SK-N-MC (cell line): ENCODE measurements at regions not wholly inside any gene's neighbourhood (a gene's known extent, or its start where the extent isn't known, plus 50 kb on each side); places are given as distances from the start of the nearest gene placed in this dataset.

Experiments used
- EZH2 ChIP-seq: fragments of 200-600 bp; sonication (generic); IDR thresholded peaks from one replicate; pipeline ENCODE4 v1.6.1; 2017; ENCODE audit warnings: antibody characterized with exemption
- FOXP2 ChIP-seq: optimal IDR thresholded peaks from 2 replicates; pipeline ENCODE3; 2011; ENCODE audit warnings: mild to moderate bottlenecking, moderate library complexity; ENCODE audit not compliant: insufficient read depth; ENCODE audit errors: extremely low read length, control extremely low read depth
- POLR2AphosphoS5 ChIP-seq: IDR thresholded peaks from 2 replicates; pipeline ENCODE4 v1.6.1; 2012; ENCODE audit warnings: mild to moderate bottlenecking, low read depth, low read length, borderline replicate concordance

- TF ChIP-seq POLR2AphosphoS5 (no peak), FOXP2 (no peak), EZH2 (no peak)
Measured at GRCh38 chr9:7542126-7542525, 257.5 kb downstream of the DMAC1 start.
